HCT116 (cell line): ENCODE measurements at regions not wholly inside any gene's neighbourhood (a gene's known extent, or its start where the extent isn't known, plus 50 kb on each side); places are given as distances from the start of the nearest gene placed in this dataset.
A peak's percentile ranks its signal among the peaks of the same experiment; 100 is the strongest.

Source experiments
- ATAC-seq: fragments of 200-7000 bp; cut with Tn5 transposase; 2 replicates; pipeline ENCODE4 v1.9.1; 2020; ENCODE audit warnings: mild to moderate bottlenecking, moderate library complexity
- BruUV-seq: library from RNA; stranded (reverse); fragments of 400-500 nt; replicated peaks from 2 replicates; lab custom pipeline; 2021; lab: Mats Ljungman, UMichigan
- CTCF ChIA-PET: fragments of 300-600 bp; sonication (Branson Sonifier 250); formaldehyde crosslinking; loops from one replicate; lab custom pipeline; 2021; ENCODE audit warnings: antibody characterized with exemption; lab: Charles Lee
- POLR2A ChIA-PET: fragments of 300-600, 350-600 bp; sonication (Branson Sonifier 250); formaldehyde crosslinking; loops from one replicate; lab custom pipeline; 2021; ENCODE audit warnings: antibody characterized with exemption; lab: Charles Lee
- RAD21 ChIA-PET, 2 experiments: fragments of 300-600 bp; sonication (Branson Sonifier 250); formaldehyde crosslinking; loops; one replicate each; lab custom pipeline; 2023; ENCODE audit warnings: low total read pairs in 2 of 2; ENCODE audit not compliant: uncharacterized antibody in 2 of 2, unreplicated experiment in 2 of 2, low non-redundant PET in 1 of 2; lab: Charles Lee
- DNase-seq: peaks from one replicate; pipeline ENCODE4 v3.0.0-alpha.2; 2010; ENCODE audit warnings: low read depth, low spot score
- H2AFZ ChIP-seq: fragments of 200-600 bp; shearing (Covaris generic), sonication (generic); 2 replicates; pipeline ENCODE4 v1.6.1; 2017; ENCODE audit warnings: low read depth, mixed run types, mixed read lengths, antibody characterized with exemption, low read length; ENCODE audit not compliant: poor library complexity, severe bottlenecking
- H3K27ac ChIP-seq: 2 replicates; pipeline ENCODE4 v1.5.1; 2012; ENCODE audit warnings: low read depth, low read length
- H3K27me3 ChIP-seq: fragments of 200-600 bp; sonication (generic); 2 replicates; pipeline ENCODE4 v1.6.1; 2016; ENCODE audit warnings: mixed run types, low read length, mixed read lengths; ENCODE audit not compliant: insufficient read depth
- H3K36me3 ChIP-seq, 2 experiments: fragments of 200-500 bp in 1 of 2; fragments of 200-600 bp in 1 of 2; sonication (Bioruptor generic) in 1 of 2; sonication (generic) in 1 of 2; 2 replicates each; pipeline versions ENCODE4 v1.5.1 to v1.6.1; 2014 to 2016; ENCODE audit warnings: low read length in 2 of 2, inconsistent platforms in 1 of 2, mixed read lengths in 1 of 2, mixed run types in 1 of 2; ENCODE audit not compliant: insufficient read depth in 2 of 2, control insufficient read depth in 1 of 2
- H3K4me1 ChIP-seq, 2 experiments: fragments of 200-600 bp in 1 of 2; sonication (generic) in 1 of 2; 2 replicates each; pipeline versions ENCODE4 v1.5.1 to v1.6.1; 2012 to 2017; ENCODE audit warnings: low read length in 2 of 2, inconsistent platforms in 1 of 2, mild to moderate bottlenecking in 1 of 2, mixed read lengths in 1 of 2, mixed run types in 1 of 2, moderate library complexity in 1 of 2; ENCODE audit not compliant: insufficient read depth in 2 of 2, control insufficient read depth in 1 of 2
- H3K4me2 ChIP-seq: fragments of 200-600 bp; sonication (generic); 2 replicates; pipeline ENCODE4 v1.6.1; 2017; ENCODE audit warnings: mixed run types, low read length, mixed read lengths
- H3K4me3 ChIP-seq, 2 experiments: fragments of 200-600 bp in 1 of 2; sonication (generic) in 1 of 2; replicated peaks in 1 of 2; 2 replicates each; pipeline ENCODE4 v1.5.1; 2011 to 2016; ENCODE audit warnings: low read length in 2 of 2, control low read depth in 1 of 2, low read depth in 1 of 2, mild to moderate bottlenecking in 1 of 2, mixed read lengths in 1 of 2, mixed run types in 1 of 2
- H3K79me2 ChIP-seq: fragments of 200-600 bp; sonication (generic); 2 replicates; pipeline ENCODE4 v1.6.1; 2017; ENCODE audit warnings: mild to moderate bottlenecking, mixed run types, low read length, moderate library complexity, mixed read lengths; ENCODE audit not compliant: insufficient read depth
- H3K9ac ChIP-seq: fragments of 200-600 bp; sonication (generic); 2 replicates; pipeline ENCODE4 v1.6.1; 2016; ENCODE audit warnings: low read length, mixed read lengths
- H3K9me2 ChIP-seq: fragments of 200-600 bp; sonication (generic), shearing (Covaris generic); 2 replicates; pipeline ENCODE4 v1.6.1; 2017; ENCODE audit warnings: mixed run types, mild to moderate bottlenecking, moderate library complexity; ENCODE audit not compliant: insufficient read depth
- H3K9me3 ChIP-seq, 2 experiments: fragments of 200-500 bp in 1 of 2; fragments of 200-600 bp in 1 of 2; sonication (Bioruptor generic) in 1 of 2; sonication (generic) in 1 of 2; 2 replicates each; pipeline ENCODE4 v1.6.1; 2014 to 2017; ENCODE audit warnings: low read length in 2 of 2, mixed read lengths in 2 of 2, inconsistent platforms in 1 of 2, low read depth in 1 of 2, mild to moderate bottlenecking in 1 of 2, mixed run types in 1 of 2, moderate library complexity in 1 of 2; ENCODE audit not compliant: control insufficient read depth in 1 of 2, insufficient read depth in 1 of 2
- H4K20me1 ChIP-seq: fragments of 200-600 bp; sonication (generic), shearing (Covaris generic); 2 replicates; pipeline ENCODE4 v1.6.1; 2017; ENCODE audit warnings: mixed run types, mild to moderate bottlenecking, moderate library complexity; ENCODE audit not compliant: insufficient read depth
- CEBPB ChIP-seq: IDR thresholded peaks from 2 replicates; pipeline ENCODE4 v1.6.1; 2012; ENCODE audit warnings: low read depth
- EGR1 ChIP-seq: IDR thresholded peaks from 2 replicates; pipeline ENCODE4 v1.6.1; 2012; ENCODE audit warnings: low read depth
- FOSL1 ChIP-seq: IDR thresholded peaks from 2 replicates; pipeline ENCODE4 v1.6.1; 2012; ENCODE audit warnings: low read depth
- JUND ChIP-seq: IDR thresholded peaks from 2 replicates; pipeline ENCODE4 v1.6.1; 2012
- POLR2A ChIP-seq: IDR thresholded peaks from 2 replicates; pipeline ENCODE4 v1.7.0; 2011; ENCODE audit warnings: borderline replicate concordance; ENCODE audit not compliant: insufficient read depth, insufficient read length; ENCODE audit errors: extremely low read depth
- POLR2AphosphoS5 ChIP-seq: IDR thresholded peaks from 2 replicates; pipeline ENCODE4 v1.6.1; 2011; ENCODE audit warnings: mild to moderate bottlenecking, low read depth, low read length, moderate library complexity
- RAD21 ChIP-seq: IDR thresholded peaks from 2 replicates; pipeline ENCODE4 v1.6.1; 2012; ENCODE audit warnings: low read depth, mild to moderate bottlenecking
- SIN3A ChIP-seq: IDR thresholded peaks from 2 replicates; pipeline ENCODE4 v1.6.1; 2012; ENCODE audit warnings: low read depth
- SP1 ChIP-seq: IDR thresholded peaks from 2 replicates; pipeline ENCODE4 v1.6.1; 2012; ENCODE audit warnings: low read depth
- SRF ChIP-seq: IDR thresholded peaks from 2 replicates; pipeline ENCODE4 v1.6.1; 2012; ENCODE audit warnings: low read depth
- TCF7L2 ChIP-seq: IDR thresholded peaks from 2 replicates; pipeline ENCODE4 v1.7.0; 2011; ENCODE audit warnings: borderline replicate concordance, inconsistent platforms; ENCODE audit not compliant: insufficient read depth, insufficient read length; ENCODE audit errors: extremely low read depth
- ZFX ChIP-seq: fragments of 450-650 bp; IDR thresholded peaks from 2 replicates; pipeline ENCODE4 v1.6.1; 2017
- intact Hi-C: fragments of 100-400 bp; cut with micrococcal nuclease; formaldehyde crosslinking; loops from 2 replicates; pipeline ENCODE4 v1.10.0; 2022
- TF ChIP-seq, protein P1 (sequence below), 3 experiments: fragments of 200-600 bp in 1 of 3; sonication (generic) in 1 of 3; IDR thresholded peaks in 2 of 3; conservative IDR thresholded peaks in 1 of 3; 2 replicates each; pipeline ENCODE4 v1.5.1; 2012 to 2017; ENCODE audit warnings: low read depth in 2 of 3, low read length in 2 of 3, antibody characterized with exemption in 1 of 3, borderline replicate concordance in 1 of 3, control low read depth in 1 of 3, mild to moderate bottlenecking in 1 of 3, mixed read lengths in 1 of 3, mixed run types in 1 of 3, moderate library complexity in 1 of 3; ENCODE audit not compliant: insufficient read depth in 1 of 3
- TF ChIP-seq, protein P2 (sequence below): IDR thresholded peaks from 2 replicates; pipeline ENCODE4 v1.6.1; 2012

DNA sequence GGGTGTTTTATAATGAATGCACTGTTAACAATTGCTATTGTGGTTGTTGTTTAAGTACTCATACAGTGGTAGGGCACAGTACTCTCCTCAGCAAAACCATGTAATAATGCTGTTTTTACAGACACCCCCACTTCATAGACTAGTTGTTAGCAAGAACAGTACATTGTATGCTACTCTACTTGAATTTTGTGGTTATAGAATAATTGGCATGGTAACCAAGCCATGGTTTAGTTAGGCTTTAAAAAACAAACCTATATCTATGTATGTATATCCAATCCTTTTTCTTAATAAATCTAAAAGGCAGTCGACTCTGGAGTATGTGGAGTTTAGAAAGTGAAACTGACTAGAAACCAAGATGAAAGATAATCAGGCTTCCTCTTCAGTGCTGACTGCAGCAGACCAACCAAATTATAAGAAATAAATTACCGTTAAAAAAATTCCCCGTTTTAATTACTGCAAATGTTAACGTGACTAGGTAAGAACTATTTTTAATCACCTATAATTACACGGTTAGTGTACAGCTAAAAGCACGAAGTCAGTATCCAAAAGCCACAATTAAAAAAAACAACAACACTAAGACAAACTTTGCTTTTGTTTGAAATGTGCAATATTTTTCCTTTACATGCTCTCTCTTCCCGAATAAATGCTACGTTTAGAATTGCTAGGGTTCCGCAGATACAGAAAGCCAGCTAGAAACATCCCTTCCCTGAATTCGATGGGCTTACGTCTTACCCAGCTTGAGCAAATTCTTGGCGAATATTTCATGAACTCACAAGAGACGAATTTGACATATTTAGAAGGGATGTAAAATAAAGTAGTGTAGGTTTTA lies 113.3 kb upstream of the SERTAD2 start:
- Histone ChIP-seq H3K79me2 (no peaks in the 10 kb centered on the region), H4K20me1 (no peaks in the 10 kb centered on the region), H2AFZ (peak overlapping the region; percentile 1), H3K4me1 (peaks cover 32 to 51% of the 10 kb centered on the region in 2 experiments), H3K9me3 (no peaks in the 10 kb centered on the region), H3K27ac (peak overlapping the region; percentile 98), H3K4me2 (peak overlapping the region; percentile 80), H3K9ac (peak overlapping the region; percentile 87), H3K9me2 (no peaks in the 10 kb centered on the region), H3K36me3 (no peaks in the 10 kb centered on the region), H3K27me3 (no peaks in the 10 kb centered on the region)
- ChIA-PET POLR2A (interaction anchor here (0.8 to 1.5 kb wide), 6 partner anchors 12 to 113 kb away, joined by 3 to 5 read pairs (median 4); partner anchors contain the start of gene SERTAD2), CTCF (interaction anchor here (1.5 to 1.6 kb wide), 2 partner anchors 16 to 26 kb away, joined by 4 read pairs; no protein-coding TSS in a partner anchor)
- no peak for ATAC-seq
- BruUV-seq: TSS peak; percentile 97
- intact Hi-C loops: loop anchor here (5.0 kb wide), 2 partner anchors 65 to 120 kb away; no protein-coding TSS in a partner anchor
- no peak for DNase-seq
- 0 out of 2 replicates have a peak, but pooled peaks have one; percentile 10 for TF ChIP-seq CEBPB
- no peak for TF ChIP-seq RAD21
- peak; percentile 9; the same call in 1 of the 2 replicates for TF ChIP-seq SP1
- TF ChIP-seq, all 23 proteins: peak for 2
- peak overlapping the region; percentile 49 to 54 for H3K4me3 ChIP-seq
- RAD21 ChIA-PET: interaction anchor here in 1 of 2 experiments (1.1 kb wide), 1 partner anchor 16 kb away, joined by 4 read pairs; no protein-coding TSS in a partner anchor

DNA sequence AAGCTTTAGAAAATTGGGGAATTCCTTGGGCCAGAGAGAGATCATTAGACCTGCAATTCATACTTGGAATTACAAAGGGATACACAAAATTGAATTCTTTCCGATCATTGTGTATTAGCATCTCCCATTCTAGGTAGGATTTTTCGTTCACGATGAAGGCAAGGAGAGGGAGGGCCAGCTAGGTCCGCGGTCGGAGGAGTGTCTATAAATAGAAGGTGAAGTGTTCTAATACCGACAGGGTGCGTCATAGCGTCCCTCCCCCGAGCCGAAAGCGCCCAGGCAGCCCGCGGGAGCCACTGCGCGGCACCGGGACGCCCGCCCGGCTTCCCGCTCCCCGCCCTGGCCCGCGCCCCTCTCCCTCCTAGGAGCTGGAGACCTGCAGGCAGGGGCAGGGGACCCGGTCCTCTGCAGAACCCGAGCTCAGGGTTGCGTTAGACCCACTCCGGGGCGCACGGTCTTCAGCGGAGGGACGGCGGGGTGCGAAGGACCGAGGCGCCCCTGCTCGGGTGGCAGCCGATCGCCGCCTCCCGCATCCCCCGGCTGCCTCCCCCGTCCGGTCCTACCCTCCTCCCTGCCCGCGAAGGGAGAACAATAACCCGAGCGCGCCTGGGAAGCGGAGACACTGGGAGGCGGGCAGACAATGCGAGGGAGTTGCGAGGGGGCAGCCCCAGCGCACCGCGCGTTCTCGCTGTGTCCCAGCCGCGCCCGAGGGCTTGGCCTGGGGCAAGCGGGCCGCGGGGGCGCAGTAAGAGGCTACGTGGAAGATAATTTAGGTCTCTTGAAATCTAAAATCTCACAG lies 114.2 kb upstream of the SERTAD2 start:
- Histone ChIP-seq H3K4me3 (peak overlapping the region; percentile 49 to 54), H3K27ac (peak overlapping the region; percentile 98), H3K36me3 (no peaks in the 10 kb centered on the region), H3K4me1 (peaks cover 32 to 51% of the 10 kb centered on the region in 2 experiments), H4K20me1 (no peaks in the 10 kb centered on the region), H3K4me2 (peak overlapping the region; percentile 80), H3K79me2 (no peaks in the 10 kb centered on the region), H2AFZ (peak overlapping the region; percentile 1), H3K9me3 (no peaks in the 10 kb centered on the region)
- intact Hi-C loops: loop anchor here (5.0 kb wide), 2 partner anchors 64 to 121 kb away; no protein-coding TSS in a partner anchor
- ChIA-PET POLR2A (interaction anchor here (0.8 to 1.5 kb wide), 7 partner anchors 11 to 114 kb away, joined by 3 to 5 read pairs (median 4); partner anchors contain the start of gene SERTAD2), CTCF (interaction anchor here (1.5 to 1.6 kb wide), 2 partner anchors 17 to 26 kb away, joined by 4 read pairs; no protein-coding TSS in a partner anchor)
- DNase-seq: no peak
- TF ChIP-seq SIN3A: peak; percentile 65
- peak; percentile 80 for TF ChIP-seq POLR2AphosphoS5
- no peak for TF ChIP-seq SRF
- peak; percentile 82 for TF ChIP-seq JUND
- peak; percentile 67 for TF ChIP-seq FOSL1
- TF ChIP-seq SP1: peak; percentile 72
- TF ChIP-seq RAD21: peak; percentile 39
- TF ChIP-seq ZFX: peak; percentile 44; the same call in 1 of the 2 replicates
- 0 out of 2 replicates have a peak, but pooled peaks have one; percentile 27 for TF ChIP-seq EGR1
- TF ChIP-seq, protein P1, sequence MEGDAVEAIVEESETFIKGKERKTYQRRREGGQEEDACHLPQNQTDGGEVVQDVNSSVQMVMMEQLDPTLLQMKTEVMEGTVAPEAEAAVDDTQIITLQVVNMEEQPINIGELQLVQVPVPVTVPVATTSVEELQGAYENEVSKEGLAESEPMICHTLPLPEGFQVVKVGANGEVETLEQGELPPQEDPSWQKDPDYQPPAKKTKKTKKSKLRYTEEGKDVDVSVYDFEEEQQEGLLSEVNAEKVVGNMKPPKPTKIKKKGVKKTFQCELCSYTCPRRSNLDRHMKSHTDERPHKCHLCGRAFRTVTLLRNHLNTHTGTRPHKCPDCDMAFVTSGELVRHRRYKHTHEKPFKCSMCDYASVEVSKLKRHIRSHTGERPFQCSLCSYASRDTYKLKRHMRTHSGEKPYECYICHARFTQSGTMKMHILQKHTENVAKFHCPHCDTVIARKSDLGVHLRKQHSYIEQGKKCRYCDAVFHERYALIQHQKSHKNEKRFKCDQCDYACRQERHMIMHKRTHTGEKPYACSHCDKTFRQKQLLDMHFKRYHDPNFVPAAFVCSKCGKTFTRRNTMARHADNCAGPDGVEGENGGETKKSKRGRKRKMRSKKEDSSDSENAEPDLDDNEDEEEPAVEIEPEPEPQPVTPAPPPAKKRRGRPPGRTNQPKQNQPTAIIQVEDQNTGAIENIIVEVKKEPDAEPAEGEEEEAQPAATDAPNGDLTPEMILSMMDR (IDR thresholded peaks at IDR 0.05 in 2 of 3, conservative IDR thresholded peaks at IDR 0.05 in 1 of 3; ENCODE audit: borderline replicate concordance in 1 of 3, insufficient read depth in 1 of 3, low read depth in 2 of 3, low read length in 2 of 3): no peak
- TF ChIP-seq, protein P2, sequence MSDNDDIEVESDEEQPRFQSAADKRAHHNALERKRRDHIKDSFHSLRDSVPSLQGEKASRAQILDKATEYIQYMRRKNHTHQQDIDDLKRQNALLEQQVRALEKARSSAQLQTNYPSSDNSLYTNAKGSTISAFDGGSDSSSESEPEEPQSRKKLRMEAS: peak; percentile 29
- TF ChIP-seq POLR2A: peak; percentile 43
- TF ChIP-seq CEBPB: no peak
- TF ChIP-seq TCF7L2: peak; percentile 22
- TF ChIP-seq, all 23 proteins: peak for 11
- RAD21 ChIA-PET: interaction anchor here in 1 of 2 experiments (1.1 kb wide), 1 partner anchor 17 kb away, joined by 4 read pairs; no protein-coding TSS in a partner anchor
- Histone ChIP-seq H3K27me3 (no peaks in the 10 kb centered on the region), H3K9me2 (no peaks in the 10 kb centered on the region), H3K9ac (peak overlapping the region; percentile 87)
- no TSS peak for BruUV-seq
- peak; percentile 82 for ATAC-seq
